GM12873 (cell line): ENCODE measurements at regions not wholly inside any gene's neighbourhood (a gene's known extent, or its start where the extent isn't known, plus 50 kb on each side); places are given as distances from the start of the nearest gene placed in this dataset.

ENCODE experiments used
- CTCF ChIP-seq: IDR thresholded peaks from 2 replicates; pipeline ENCODE4 v1.5.1; 2012; ENCODE audit warnings: low read depth, mild to moderate bottlenecking, moderate library complexity, low read length, control low read depth; ENCODE audit not compliant: insufficient read depth; ENCODE audit errors: missing control alignments

DNA sequence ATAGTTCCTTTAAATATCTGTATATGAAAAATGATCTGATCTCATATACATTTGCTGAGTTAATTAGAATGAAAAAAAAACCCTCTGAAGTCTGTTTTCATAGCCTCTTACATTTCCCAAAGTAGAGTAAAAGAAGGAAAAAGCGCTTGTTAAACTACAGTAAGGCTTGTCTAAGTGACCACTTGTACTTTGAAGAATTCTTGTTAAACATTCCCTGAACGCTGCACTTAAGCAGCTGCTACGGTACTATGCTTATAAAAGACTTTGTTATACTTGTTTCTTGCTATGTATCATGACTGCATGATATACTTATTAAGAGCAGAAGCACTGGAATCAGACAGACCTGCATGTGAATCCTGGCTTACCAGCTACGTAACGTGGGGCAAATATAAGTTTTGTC is 81.7 kb upstream of the MTAP start:
- no peak for TF ChIP-seq CTCF

- TF ChIP-seq CTCF: no peak
Measured at GRCh38 chr9:21728781-21729180, 73.7 kb upstream of the MTAP start.

DNA sequence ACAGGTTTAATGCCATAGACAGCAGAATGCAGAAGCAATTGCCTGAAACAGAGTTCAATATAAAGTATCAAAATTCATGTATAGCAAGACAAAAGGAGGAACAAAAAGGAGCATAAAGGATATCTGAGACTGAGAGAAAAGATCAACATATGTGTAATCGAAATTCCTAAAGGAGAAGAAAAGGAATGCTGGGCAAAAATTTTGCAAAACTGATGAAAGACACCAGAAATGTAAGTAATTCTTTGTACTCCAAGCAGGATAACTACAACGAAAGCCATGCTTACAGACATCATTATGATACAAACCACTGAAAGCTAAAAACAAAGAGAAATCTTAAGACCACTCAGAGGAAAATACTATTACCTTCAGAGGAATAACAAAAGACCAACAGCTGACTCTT is 72.8 kb upstream of the MTAP start:
- no peak for TF ChIP-seq CTCF

DNA sequence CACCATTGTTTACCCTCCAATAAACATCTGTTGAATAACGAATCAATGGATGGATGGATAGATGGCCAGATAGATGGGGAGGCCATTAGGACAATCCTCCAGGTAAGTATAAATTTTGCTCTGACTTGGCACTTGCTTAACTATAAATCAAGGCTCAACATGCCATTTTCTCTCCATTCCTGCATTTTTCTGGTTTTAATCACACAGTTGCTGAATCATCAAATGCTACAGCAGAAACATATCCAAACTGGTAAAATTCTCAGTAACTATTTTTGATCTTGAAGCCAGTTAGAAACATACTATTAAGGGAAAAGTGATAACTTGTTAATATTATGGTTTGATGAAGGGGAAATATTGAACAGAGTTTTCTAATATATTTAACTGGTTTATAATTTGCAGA is 71.5 kb upstream of the MTAP start:
- TF ChIP-seq CTCF: no peak

DNA sequence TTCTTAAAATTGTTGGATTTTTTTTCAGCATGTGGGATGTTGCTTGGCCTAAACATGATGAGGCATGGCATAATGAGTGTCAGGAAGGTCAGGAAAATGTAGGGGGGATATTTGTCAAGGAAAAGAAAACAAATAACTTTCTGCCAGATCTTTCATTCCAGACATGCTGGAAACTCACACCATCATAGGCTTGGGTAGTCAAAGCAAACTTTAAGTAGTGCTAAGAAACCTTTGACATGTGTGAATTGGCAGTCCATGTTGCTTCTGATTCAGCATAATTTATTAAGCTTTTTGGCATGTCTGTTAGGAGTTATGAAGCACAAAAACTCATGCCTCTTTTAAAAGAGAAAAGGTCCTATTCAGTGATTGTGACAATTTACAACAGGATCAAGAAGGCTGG is 61.3 kb upstream of the MTAP start:
- no peak for TF ChIP-seq CTCF

- TF ChIP-seq CTCF: no peak
Measured at GRCh38 chr9:21744320-21744719, 58.1 kb upstream of the MTAP start.

DNA sequence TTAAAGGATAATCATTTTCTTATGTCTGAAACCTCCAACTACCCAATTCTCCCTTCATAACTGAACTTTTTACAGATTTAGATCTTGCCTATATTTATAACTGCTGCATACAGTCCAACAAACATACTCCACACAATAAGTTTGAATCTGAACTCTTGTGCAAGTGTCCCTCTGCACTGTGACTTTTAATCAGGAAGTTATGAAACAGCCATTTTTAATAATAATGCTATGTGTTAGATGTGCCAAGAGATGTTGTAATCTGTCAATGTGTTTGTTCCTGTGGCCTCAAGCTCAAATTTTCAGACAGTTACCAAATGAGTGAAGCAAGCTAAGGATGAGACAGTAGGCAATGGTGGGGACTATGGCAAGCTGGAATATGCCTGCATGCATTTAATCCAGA is 57.6 kb upstream of the MTAP start:
- no peak for TF ChIP-seq CTCF

DNA sequence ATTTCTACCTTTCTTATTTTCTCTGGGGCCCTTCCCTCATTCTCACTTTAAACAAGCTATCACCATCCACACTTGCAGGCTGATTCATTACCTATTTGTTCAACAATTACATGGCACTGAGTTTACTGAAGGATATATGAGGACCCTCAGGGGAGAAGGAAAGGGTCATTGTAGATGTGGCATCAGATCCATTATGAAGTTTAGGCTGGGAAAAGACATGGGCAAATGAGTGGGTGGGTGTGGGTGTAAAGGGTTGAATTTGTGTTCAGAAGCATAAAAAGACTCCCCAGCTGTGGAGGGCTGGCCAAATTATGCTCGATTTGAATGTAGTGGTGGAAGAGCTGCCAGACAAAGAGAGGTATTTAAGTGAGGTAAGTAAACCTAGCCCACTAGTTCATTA is 55.9 kb upstream of the MTAP start:
- TF ChIP-seq CTCF: no peak
